HepG2 (cell line): ENCODE measurements at regions not wholly inside any gene's neighbourhood (a gene's known extent, or its start where the extent isn't known, plus 50 kb on each side); places are given as distances from the start of the nearest gene placed in this dataset.

Experiments
- ATAC-seq: fragments of 200-7000 bp; cut with Tn5 transposase; 3 replicates; pipeline ENCODE4 v1.9.1; 2020; ENCODE audit warnings: mild to moderate bottlenecking, moderate library complexity
- BruUV-seq: library from RNA; stranded (reverse); fragments of 400-500 nt; replicated peaks from 2 replicates; lab custom pipeline; 2021; lab: Mats Ljungman, UMichigan
- CTCF ChIA-PET: fragments of 300-600 bp; formaldehyde crosslinking; extraction: SDS; loops from one replicate; lab custom pipeline; 2021; ENCODE audit warnings: low total read pairs, inconsistent platforms, low intra/inter-chr PET ratio; lab: Yijun Ruan, JAX
- POLR2A ChIA-PET: fragments of 350-600 bp; sonication (Branson Sonifier 250); formaldehyde crosslinking; loops from one replicate; lab custom pipeline; 2020; ENCODE audit warnings: antibody characterized with exemption, inconsistent platforms; lab: Yijun Ruan, JAX
- DNase-seq: peaks from one replicate; pipeline ENCODE4 v3.0.0-alpha.2; 2015; ENCODE audit warnings: low spot score
- FAIRE-seq: peaks from 3 replicates; lab custom pipeline; 2011; peaks lifted over from hg19 to GRCh38; lab: Jason Lieb, UNC
- H2AFZ ChIP-seq: one replicate; pipeline ENCODE4 v1.6.1; 2011; ENCODE audit warnings: low read length, inconsistent platforms
- H3K27ac ChIP-seq: fragments of 300-600 bp; 3 replicates; pipeline ENCODE4 v1.8.0; 2011; ENCODE audit warnings: mixed run types, mild to moderate bottlenecking, mixed read lengths, low read length, inconsistent platforms; ENCODE audit not compliant: insufficient read depth; ENCODE audit errors: extremely low read length
- H3K27me3 ChIP-seq, 2 experiments: fragments of 200-600 bp in 1 of 2; 2 replicates in 1 of 2; 3 replicates in 1 of 2; pipeline versions ENCODE4 v1.6.0 to v1.8.0; 2011; ENCODE audit warnings: low read length in 2 of 2, mild to moderate bottlenecking in 2 of 2, moderate library complexity in 2 of 2, inconsistent platforms in 1 of 2; ENCODE audit not compliant: insufficient read depth in 2 of 2, control insufficient read depth in 1 of 2
- H3K36me3 ChIP-seq, 2 experiments: fragments of 200-600 bp in 1 of 2; replicated peaks in 1 of 2; 2 replicates in 1 of 2; 3 replicates in 1 of 2; pipeline versions ENCODE4 v1.5.1 to v1.8.0; 2011; ENCODE audit warnings: low read length in 2 of 2, inconsistent platforms in 1 of 2; ENCODE audit not compliant: insufficient read depth in 2 of 2, control insufficient read depth in 1 of 2
- H3K4me1 ChIP-seq: 2 replicates; pipeline ENCODE4 v1.5.1; 2012; ENCODE audit warnings: low read length, inconsistent platforms; ENCODE audit not compliant: insufficient read depth
- H3K4me2 ChIP-seq: 2 replicates; pipeline ENCODE4 v1.6.0; 2011; ENCODE audit warnings: low read depth, low read length, inconsistent platforms
- H3K4me3 ChIP-seq, 3 experiments: fragments of 200-600 bp in 1 of 3; sonication (generic), shearing (Covaris generic) in 1 of 3; replicated peaks in 1 of 3; 2 replicates each; pipeline ENCODE4 v1.5.1; 2011 to 2016; ENCODE audit warnings: low read length in 3 of 3, inconsistent platforms in 2 of 3, low read depth in 2 of 3, mild to moderate bottlenecking in 2 of 3, control low read depth in 1 of 3, mixed read lengths in 1 of 3; ENCODE audit not compliant: insufficient read depth in 1 of 3
- H3K79me2 ChIP-seq: one replicate; pipeline ENCODE4 v1.6.1; 2011; ENCODE audit warnings: low read length, inconsistent platforms; ENCODE audit not compliant: insufficient read depth
- H3K9ac ChIP-seq: 2 replicates; pipeline ENCODE4 v1.6.0; 2011; ENCODE audit warnings: mild to moderate bottlenecking, low read depth, low read length, inconsistent platforms; ENCODE audit not compliant: insufficient read depth
- H3K9me3 ChIP-seq: 2 replicates; pipeline ENCODE4 v1.5.1; 2012; ENCODE audit warnings: mild to moderate bottlenecking, low read length
- H4K20me1 ChIP-seq: 2 replicates; pipeline ENCODE4 v1.6.0; 2011; ENCODE audit warnings: inconsistent platforms, mild to moderate bottlenecking, low read length, moderate library complexity; ENCODE audit not compliant: insufficient read depth
- JUNB ChIP-seq: sonication (generic); formaldehyde crosslinking; IDR thresholded peaks from 2 replicates; pipeline ENCODE4 v1.8.0; 2022; ENCODE audit warnings: missing genetic modification reagents, mild to moderate bottlenecking, borderline replicate concordance
- RARG ChIP-seq: sonication (generic); formaldehyde crosslinking; IDR thresholded peaks from 2 replicates; pipeline ENCODE4 v1.4.0; 2020; ENCODE audit warnings: low read depth, mild to moderate bottlenecking, missing genetic modification reagents
- SRF ChIP-seq: IDR thresholded peaks from 2 replicates; pipeline ENCODE4 v1.6.1; 2011; ENCODE audit warnings: mild to moderate bottlenecking, low read depth, low read length, moderate library complexity
- TGIF2 ChIP-seq: IDR thresholded peaks from 2 replicates; pipeline ENCODE4 v1.6.1; 2016; ENCODE audit warnings: control low read depth, missing compliant biosample characterization
- THAP11 ChIP-seq: IDR thresholded peaks from 2 replicates; pipeline ENCODE4 v1.6.1; 2016; ENCODE audit warnings: missing biosample characterization, missing genetic modification reagents
- ZNF142 ChIP-seq: sonication (generic); formaldehyde crosslinking; IDR thresholded peaks from 2 replicates; pipeline ENCODE4 v1.4.0; 2020; ENCODE audit warnings: missing genetic modification reagents
- ZNF3 ChIP-seq: IDR thresholded peaks from 2 replicates; pipeline ENCODE4 v1.7.0; 2017; ENCODE audit warnings: inconsistent platforms
- ZNF441 ChIP-seq: sonication (generic); formaldehyde crosslinking; IDR thresholded peaks from 2 replicates; pipeline ENCODE4 v1.7.0; 2021; ENCODE audit warnings: missing genetic modification reagents, borderline replicate concordance
- ZNF484 ChIP-seq: sonication (generic); formaldehyde crosslinking; IDR thresholded peaks from 2 replicates; pipeline ENCODE4 v1.5.1; 2020; ENCODE audit warnings: mild to moderate bottlenecking, low read depth, missing genetic modification reagents, borderline replicate concordance
- ZNF749 ChIP-seq: sonication (generic); formaldehyde crosslinking; IDR thresholded peaks from 2 replicates; pipeline ENCODE4 v1.8.0; 2022; ENCODE audit warnings: mild to moderate bottlenecking, missing genetic modification reagents, moderate library complexity, borderline replicate concordance
- WGBS: methylation state at CpG from one replicate; pipeline ENCODE4 v1.1.6; 2017; ENCODE audit warnings: low lambda C conversion rate; 5-methylcytosine and 5-hydroxymethylcytosine counted together
- in situ Hi-C: cut with HindIII; loops from 2 replicates; pipeline ENCODE4 v1.10.0; 2017; ENCODE audit warnings: low pct_unique_long_range_greater_than_20kb; ENCODE audit not compliant: extremely low pct_ligation_motif_present
- intact Hi-C: fragments of 100-400 bp; cut with micrococcal nuclease; formaldehyde crosslinking; loops from one replicate; pipeline ENCODE4 v1.10.0; 2022; ENCODE audit not compliant: unreplicated experiment
- TF ChIP-seq, protein P1 (sequence below): sonication (generic); formaldehyde crosslinking; IDR thresholded peaks from 2 replicates; pipeline ENCODE4 v1.8.0; 2022; ENCODE audit warnings: missing genetic modification reagents, mild to moderate bottlenecking, moderate library complexity, borderline replicate concordance
- TF ChIP-seq, protein P2 (sequence below): IDR thresholded peaks from 2 replicates; pipeline ENCODE4 v1.6.1; 2012; ENCODE audit warnings: low read length, improper control_type of control experiment

DNA sequence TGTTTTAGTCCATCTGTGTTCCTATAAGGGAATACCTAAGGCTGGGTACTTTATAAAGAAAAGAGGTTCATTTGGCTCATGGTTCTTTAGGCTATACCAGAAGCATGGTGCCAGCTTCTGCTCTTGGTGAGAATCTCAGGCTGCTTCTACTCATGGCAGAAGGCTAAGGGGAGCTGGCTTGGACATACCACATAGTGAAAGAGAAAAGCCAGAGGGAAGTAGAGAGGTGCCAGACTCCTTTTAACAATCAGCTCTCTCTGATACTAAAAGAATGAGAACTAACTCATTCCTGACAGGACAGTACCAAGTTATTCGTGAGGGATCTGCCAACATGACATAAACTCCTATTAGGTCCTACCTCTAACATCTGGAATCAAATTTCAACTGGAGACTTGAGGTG, 1250.2 kb upstream of the CNTN5 start:
- FAIRE-seq (no peak), ATAC-seq (no peak), DNase-seq (no peak)
- Histone ChIP-seq H3K4me1 (no peaks in the 10 kb centered on the region), H3K27ac (no peak overlapping the region), H3K79me2 (no peaks in the 10 kb centered on the region), H3K9ac (no peak overlapping the region), H4K20me1 (no peaks in the 10 kb centered on the region), H3K4me2 (no peak overlapping the region), H3K36me3 (no peaks in the 10 kb centered on the region), H3K9me3 (0 out of 2 replicates have a peak, but pooled peaks cover 6% of the 10 kb centered on the region), H3K27me3 (no peaks in the 10 kb centered on the region), H3K4me3 (no peak overlapping the region), H2AFZ (no peak overlapping the region)
- ChIA-PET POLR2A (no interaction called here), CTCF (no interaction called here)
- in situ Hi-C loops (no loop called here), intact Hi-C loops (no loop called here)
- no TSS peak for BruUV-seq
- WGBS = 0% methylated on average over 1 of the region's 1 CpG
- TF ChIP-seq TGIF2 (CRISPR knock-in tag) (no peak), ZNF142 (CRISPR knock-in tag) (no peak), ZNF484 (CRISPR knock-in tag) (no peak), RARG (CRISPR knock-in tag) (no peak), ZNF3 (no peak), THAP11 (CRISPR knock-in tag) (no peak), ZNF441 (no peak), SRF (no peak), JUNB (no peak), ZNF749 (CRISPR knock-in tag) (no peak)
- TF ChIP-seq, protein P1, sequence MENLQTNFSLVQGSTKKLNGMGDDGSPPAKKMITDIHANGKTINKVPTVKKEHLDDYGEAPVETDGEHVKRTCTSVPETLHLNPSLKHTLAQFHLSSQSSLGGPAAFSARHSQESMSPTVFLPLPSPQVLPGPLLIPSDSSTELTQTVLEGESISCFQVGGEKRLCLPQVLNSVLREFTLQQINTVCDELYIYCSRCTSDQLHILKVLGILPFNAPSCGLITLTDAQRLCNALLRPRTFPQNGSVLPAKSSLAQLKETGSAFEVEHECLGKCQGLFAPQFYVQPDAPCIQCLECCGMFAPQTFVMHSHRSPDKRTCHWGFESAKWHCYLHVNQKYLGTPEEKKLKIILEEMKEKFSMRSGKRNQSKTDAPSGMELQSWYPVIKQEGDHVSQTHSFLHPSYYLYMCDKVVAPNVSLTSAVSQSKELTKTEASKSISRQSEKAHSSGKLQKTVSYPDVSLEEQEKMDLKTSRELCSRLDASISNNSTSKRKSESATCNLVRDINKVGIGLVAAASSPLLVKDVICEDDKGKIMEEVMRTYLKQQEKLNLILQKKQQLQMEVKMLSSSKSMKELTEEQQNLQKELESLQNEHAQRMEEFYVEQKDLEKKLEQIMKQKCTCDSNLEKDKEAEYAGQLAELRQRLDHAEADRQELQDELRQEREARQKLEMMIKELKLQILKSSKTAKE (CRISPR knock-in tag) = no peak
- TF ChIP-seq, protein P2, sequence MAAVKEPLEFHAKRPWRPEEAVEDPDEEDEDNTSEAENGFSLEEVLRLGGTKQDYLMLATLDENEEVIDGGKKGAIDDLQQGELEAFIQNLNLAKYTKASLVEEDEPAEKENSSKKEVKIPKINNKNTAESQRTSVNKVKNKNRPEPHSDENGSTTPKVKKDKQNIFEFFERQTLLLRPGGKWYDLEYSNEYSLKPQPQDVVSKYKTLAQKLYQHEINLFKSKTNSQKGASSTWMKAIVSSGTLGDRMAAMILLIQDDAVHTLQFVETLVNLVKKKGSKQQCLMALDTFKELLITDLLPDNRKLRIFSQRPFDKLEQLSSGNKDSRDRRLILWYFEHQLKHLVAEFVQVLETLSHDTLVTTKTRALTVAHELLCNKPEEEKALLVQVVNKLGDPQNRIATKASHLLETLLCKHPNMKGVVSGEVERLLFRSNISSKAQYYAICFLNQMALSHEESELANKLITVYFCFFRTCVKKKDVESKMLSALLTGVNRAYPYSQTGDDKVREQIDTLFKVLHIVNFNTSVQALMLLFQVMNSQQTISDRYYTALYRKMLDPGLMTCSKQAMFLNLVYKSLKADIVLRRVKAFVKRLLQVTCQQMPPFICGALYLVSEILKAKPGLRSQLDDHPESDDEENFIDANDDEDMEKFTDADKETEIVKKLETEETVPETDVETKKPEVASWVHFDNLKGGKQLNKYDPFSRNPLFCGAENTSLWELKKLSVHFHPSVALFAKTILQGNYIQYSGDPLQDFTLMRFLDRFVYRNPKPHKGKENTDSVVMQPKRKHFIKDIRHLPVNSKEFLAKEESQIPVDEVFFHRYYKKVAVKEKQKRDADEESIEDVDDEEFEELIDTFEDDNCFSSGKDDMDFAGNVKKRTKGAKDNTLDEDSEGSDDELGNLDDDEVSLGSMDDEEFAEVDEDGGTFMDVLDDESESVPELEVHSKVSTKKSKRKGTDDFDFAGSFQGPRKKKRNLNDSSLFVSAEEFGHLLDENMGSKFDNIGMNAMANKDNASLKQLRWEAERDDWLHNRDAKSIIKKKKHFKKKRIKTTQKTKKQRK = no peak
